ENCODE measurements at regions not wholly inside any gene's neighbourhood (a gene's known extent, or its start where the extent isn't known, plus 50 kb on each side); places are given as distances from the start of the nearest gene placed in this dataset.

DNA sequence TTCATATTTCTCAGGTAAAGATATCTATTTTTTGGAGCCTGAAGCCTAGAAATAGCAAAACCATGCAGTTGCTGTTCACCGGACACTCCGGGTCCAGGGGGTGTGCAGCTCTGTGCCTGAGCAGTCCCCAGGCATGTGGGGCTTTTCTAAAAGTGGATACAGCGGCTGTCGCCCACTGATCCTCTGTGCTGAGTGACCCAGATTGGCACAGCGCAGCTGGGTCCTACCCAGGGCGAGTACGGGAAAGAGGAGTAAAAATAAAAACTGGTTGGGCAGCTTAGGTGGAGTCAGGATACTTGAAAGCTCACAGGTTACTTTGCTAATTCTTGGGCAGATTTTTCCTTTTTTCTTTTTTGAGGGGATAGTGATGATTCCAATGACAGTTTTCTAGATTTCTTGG, 118.8 kb downstream of the UCHL1 start:
- TF ChIP-seq, protein P1, sequence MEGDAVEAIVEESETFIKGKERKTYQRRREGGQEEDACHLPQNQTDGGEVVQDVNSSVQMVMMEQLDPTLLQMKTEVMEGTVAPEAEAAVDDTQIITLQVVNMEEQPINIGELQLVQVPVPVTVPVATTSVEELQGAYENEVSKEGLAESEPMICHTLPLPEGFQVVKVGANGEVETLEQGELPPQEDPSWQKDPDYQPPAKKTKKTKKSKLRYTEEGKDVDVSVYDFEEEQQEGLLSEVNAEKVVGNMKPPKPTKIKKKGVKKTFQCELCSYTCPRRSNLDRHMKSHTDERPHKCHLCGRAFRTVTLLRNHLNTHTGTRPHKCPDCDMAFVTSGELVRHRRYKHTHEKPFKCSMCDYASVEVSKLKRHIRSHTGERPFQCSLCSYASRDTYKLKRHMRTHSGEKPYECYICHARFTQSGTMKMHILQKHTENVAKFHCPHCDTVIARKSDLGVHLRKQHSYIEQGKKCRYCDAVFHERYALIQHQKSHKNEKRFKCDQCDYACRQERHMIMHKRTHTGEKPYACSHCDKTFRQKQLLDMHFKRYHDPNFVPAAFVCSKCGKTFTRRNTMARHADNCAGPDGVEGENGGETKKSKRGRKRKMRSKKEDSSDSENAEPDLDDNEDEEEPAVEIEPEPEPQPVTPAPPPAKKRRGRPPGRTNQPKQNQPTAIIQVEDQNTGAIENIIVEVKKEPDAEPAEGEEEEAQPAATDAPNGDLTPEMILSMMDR (IDR thresholded peaks at IDR 0.05; ENCODE audit: extremely low read depth in 1 of 2, insufficient read depth in 1 of 2, low read depth in 1 of 2, low read length in 2 of 2) = no peak
- TF ChIP-seq POLR2AphosphoS5 (IDR thresholded peaks at IDR 0.05; ENCODE audit: insufficient read depth, low read depth, low read length) (no peak), MYC (IDR thresholded peaks at IDR 0.05; ENCODE audit: low read depth, low read length) (no peak)

All from endothelial cell of umbilical vein (primary cell).